IPS DF 4.7 (cell line): ENCODE measurements at regions not wholly inside any gene's neighbourhood (a gene's known extent, or its start where the extent isn't known, plus 50 kb on each side); places are given as distances from the start of the nearest gene placed in this dataset.

Experiments
- DNase-seq: peaks from one replicate; pipeline ENCODE4 v3.0.0-alpha.2; 2013; ENCODE audit warnings: low spot score; ENCODE audit errors: extremely low read depth

- DNase-seq = no peak
Measured at GRCh38 chr13:85492283-85492682, 306.9 kb downstream of the SLITRK6 start.

DNA sequence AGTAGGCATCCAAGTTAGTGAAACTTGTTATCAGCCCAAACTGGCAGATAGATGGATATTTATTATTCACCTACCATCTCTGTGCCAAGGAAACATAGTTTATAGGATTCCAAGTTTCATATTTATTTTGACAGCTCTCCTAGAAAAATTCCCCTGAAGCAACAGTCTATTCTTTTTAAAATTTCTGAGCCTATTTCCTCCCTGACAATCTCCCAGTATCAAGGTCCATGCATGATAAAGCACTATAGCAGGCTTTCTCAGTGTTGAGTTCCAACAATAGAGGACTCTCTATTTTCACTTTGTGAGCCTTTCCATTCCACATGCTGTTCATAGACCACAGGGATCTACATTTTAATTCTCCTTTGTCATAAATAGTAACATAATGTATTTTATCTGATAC is 312.6 kb downstream of the SLITRK6 start:
- no peak for DNase-seq

DNA sequence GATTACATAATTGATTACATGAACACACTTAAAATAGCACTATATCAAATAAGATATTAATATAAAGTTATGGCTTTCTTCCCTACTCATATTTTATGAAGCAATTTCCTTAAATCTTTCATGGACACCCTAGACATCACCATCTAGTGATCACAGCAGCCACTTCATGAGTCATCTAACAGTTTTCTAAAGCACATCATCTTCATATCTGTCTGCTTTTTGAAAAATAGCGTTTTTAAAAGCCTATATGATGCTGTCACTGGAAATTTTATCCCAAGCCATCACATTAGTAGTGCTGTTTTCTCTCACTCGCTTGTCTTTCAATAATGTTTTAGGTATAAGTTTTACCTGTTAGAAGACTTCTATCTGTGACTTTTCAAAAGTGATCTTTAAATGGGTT is 326.1 kb downstream of the SLITRK6 start:
- DNase-seq = no peak

DNA sequence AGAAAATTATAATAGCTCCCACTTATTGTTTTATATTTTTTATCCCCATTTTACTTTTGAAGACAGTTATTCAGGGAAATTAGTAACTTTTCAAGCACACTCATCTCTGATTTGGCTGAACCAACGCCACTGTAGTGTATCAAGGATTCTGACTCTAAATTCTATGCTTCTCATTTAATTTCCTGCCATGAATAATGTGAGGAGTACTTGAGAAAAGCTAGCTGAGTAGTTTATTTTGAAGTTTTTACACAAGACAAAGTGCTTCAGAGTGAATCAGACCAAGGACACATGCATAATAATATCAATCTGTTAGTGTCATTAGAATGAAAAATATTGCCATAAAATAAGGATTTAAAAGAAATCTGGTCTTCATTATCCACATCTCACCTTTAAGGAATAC is 329.9 kb downstream of the SLITRK6 start:
- DNase-seq = no peak

GRCh38 chr13:85462792-85463425 is 336.3 kb downstream of the SLITRK6 start:
- no peak for DNase-seq

- no peak for DNase-seq
Measured at GRCh38 chr13:85461621-85462020, 337.6 kb downstream of the SLITRK6 start.

DNA sequence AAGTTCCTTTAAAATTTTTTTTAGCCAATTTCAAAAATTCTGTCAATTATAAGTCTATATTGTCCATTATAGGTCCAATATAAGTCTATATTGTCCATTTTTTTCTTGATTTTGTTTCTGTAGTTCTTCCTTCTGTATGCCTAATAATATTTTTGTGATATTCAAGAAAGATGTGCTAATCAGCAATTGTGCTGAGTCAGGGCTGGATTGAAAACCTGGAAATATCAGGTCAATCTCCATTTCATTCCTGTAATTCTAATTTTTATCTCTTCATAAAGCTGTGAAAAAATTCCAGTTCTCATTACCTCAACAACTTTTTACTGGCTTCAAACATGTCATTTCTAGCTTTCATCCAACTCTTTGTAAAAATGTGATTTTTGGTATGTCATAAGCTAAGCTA is 353.7 kb downstream of the SLITRK6 start:
- no peak for DNase-seq

DNA sequence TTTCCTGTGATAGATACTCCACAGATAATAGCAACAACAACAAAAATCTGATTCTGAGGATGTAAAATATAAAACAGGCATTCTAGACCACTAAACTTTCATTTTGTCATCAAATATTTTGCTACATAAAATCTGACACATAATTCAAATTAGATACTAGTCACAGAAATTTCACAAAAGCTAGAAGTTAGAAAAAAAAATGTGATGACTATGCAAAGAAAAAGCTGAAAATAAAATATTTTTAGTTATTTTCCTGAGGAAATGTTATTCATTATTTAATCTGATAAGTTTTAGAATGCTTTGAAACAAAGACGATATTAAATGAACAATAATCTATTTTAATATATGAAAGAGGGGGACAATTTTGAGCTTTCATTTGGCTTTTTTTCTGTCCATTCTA is 357.2 kb downstream of the SLITRK6 start:
- no peak for DNase-seq

GRCh38 chr13:85441364-85441763 is 357.9 kb downstream of the SLITRK6 start:
- no peak for DNase-seq

- DNase-seq = no peak
Measured at GRCh38 chr13:85436029-85436428, 363.2 kb downstream of the SLITRK6 start.

DNA sequence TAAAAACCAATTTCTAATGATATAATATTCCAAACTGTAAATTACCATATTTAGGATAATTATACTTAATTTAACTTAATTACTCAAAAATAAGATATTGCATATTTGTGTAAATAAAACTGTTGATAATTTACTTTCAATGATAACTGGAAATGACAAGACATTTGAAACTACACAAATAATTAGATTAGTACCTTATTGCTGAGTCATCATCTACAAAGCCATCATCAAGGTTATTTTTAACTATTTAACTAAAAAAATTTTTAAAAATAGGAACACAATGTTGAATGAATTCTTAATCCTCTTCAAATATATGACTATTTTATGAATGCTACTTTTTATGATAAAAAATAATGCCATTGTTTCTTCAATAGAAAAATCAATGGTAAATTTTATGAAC is 364.3 kb downstream of the SLITRK6 start:
- DNase-seq = no peak

- DNase-seq = no peak
Measured at GRCh38 chr13:85432881-85433280, 366.3 kb downstream of the SLITRK6 start.

DNA sequence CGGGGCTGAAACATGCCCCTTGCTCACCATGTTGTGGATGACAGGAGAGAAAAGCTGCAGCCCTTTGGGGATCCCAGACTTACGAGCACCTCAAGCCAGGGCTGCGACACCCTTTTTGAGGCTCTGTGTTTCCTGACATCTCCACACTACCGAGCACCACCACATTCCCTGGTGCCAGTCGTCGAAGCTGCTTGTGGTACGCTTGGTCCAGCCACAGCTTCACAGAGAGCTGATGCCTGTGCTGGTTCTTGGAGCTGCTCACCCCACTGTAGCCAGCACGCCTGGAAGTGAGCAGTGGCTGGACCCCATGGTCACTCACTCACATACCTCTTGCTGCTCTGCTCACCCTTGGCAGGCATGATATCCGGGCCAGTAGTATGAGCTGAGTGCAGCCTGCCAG is 367.5 kb downstream of the SLITRK6 start:
- DNase-seq = no peak

- DNase-seq = no peak
Measured at GRCh38 chr13:85430216-85430794, 368.9 kb downstream of the SLITRK6 start.

GRCh38 chr13:85427416-85427815 is 371.8 kb downstream of the SLITRK6 start:
- DNase-seq = no peak

DNA sequence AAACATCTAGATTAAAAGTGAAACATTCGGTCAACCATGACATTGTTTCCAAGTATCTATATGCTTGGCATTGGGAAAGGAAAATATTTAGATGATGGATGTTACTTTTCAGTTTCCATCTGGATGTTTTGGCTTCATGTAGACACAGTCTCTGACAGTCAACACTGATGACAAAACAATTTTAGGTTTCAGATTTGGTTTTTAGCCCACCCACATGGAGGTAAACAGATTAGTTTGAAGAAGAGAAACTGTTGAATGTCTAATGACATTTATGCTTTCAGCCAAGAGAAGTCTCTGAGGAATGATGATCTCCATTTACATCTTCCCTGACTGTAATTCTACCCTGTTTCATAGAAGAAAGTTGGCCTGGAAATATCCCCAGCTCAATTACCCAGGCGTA is 379.1 kb downstream of the SLITRK6 start:
- DNase-seq = no peak

- no peak for DNase-seq
Measured at GRCh38 chr13:85419611-85420010, 379.6 kb downstream of the SLITRK6 start.

GRCh38 chr13:85417807-85418206 is 381.4 kb downstream of the SLITRK6 start:
- no peak for DNase-seq

GRCh38 chr13:85413664-85414063 is 385.6 kb downstream of the SLITRK6 start:
- no peak for DNase-seq

- DNase-seq = no peak
Measured at GRCh38 chr13:85412448-85412847, 386.8 kb downstream of the SLITRK6 start.

GRCh38 chr13:85411591-85411990 is 387.6 kb downstream of the SLITRK6 start:
- DNase-seq = no peak

- DNase-seq = no peak
Measured at GRCh38 chr13:85408415-85408814, 390.8 kb downstream of the SLITRK6 start.

GRCh38 chr13:85406269-85406975 is 392.8 kb downstream of the SLITRK6 start:
- DNase-seq = no peak
